SU-DHL-6 (cell line): ENCODE measurements at regions not wholly inside any gene's neighbourhood (a gene's known extent, or its start where the extent isn't known, plus 50 kb on each side); places are given as distances from the start of the nearest gene placed in this dataset.

ENCODE experiments used
- H2AFZ ChIP-seq: fragments of 200-600 bp; sonication (generic); 2 replicates; pipeline ENCODE4 v1.6.1; 2014; ENCODE audit warnings: low read depth, mild to moderate bottlenecking, moderate library complexity, mixed read lengths, antibody characterized with exemption, low read length; ENCODE audit not compliant: severe bottlenecking
- H3F3A ChIP-seq: fragments of 200-600 bp; shearing (Covaris generic); 2 replicates; pipeline ENCODE4 v1.6.0; 2016; ENCODE audit warnings: antibody characterized with exemption, mild to moderate bottlenecking; ENCODE audit not compliant: insufficient read depth
- H3K27ac ChIP-seq: fragments of 200-600 bp; sonication (generic); 2 replicates; pipeline ENCODE4 v1.5.1; 2016; ENCODE audit warnings: low read depth, mild to moderate bottlenecking, low read length, moderate library complexity, mixed read lengths
- H3K27me3 ChIP-seq: fragments of 200-600 bp; sonication (generic), shearing (Covaris generic); 2 replicates; pipeline ENCODE4 v1.6.0; 2014; ENCODE audit warnings: mild to moderate bottlenecking, low read length
- H3K36me3 ChIP-seq: fragments of 200-600 bp; sonication (generic); 2 replicates; pipeline ENCODE4 v1.6.1; 2014; ENCODE audit warnings: mild to moderate bottlenecking, low read length, mixed read lengths
- H3K4me2 ChIP-seq: fragments of 300-600, 200-600 bp; shearing (Covaris generic), sonication (generic); 2 replicates; pipeline ENCODE4 v1.6.0; 2014; ENCODE audit warnings: low read length, low read depth, mild to moderate bottlenecking; ENCODE audit not compliant: poor library complexity, severe bottlenecking
- H3K4me3 ChIP-seq: fragments of 200-600 bp; sonication (generic); 2 replicates; pipeline ENCODE4 v1.5.1; 2014; ENCODE audit warnings: antibody characterized with exemption, low read length, mild to moderate bottlenecking, mixed read lengths; ENCODE audit not compliant: insufficient read depth, poor library complexity, severe bottlenecking
- H3K79me2 ChIP-seq: fragments of 200-600 bp; sonication (generic); 2 replicates; pipeline ENCODE4 v1.6.1; 2014; ENCODE audit warnings: mild to moderate bottlenecking, low read length, moderate library complexity; ENCODE audit not compliant: insufficient read depth
- H3K9ac ChIP-seq: fragments of 200-600 bp; sonication (generic); 2 replicates; pipeline ENCODE4 v1.7.0; 2014; ENCODE audit warnings: mild to moderate bottlenecking, low read length
- H3K9me2 ChIP-seq: fragments of 200-600 bp; sonication (generic); replicated peaks from 2 replicates; pipeline ENCODE4 v1.6.1; 2014; ENCODE audit warnings: low read length; ENCODE audit not compliant: insufficient read depth
- H3K9me3 ChIP-seq: fragments of 200-600 bp; sonication (generic); 2 replicates; pipeline ENCODE4 v1.6.1; 2014; ENCODE audit warnings: low read length, mixed read lengths; ENCODE audit not compliant: insufficient read depth
- H4K20me1 ChIP-seq: fragments of 200-600 bp; sonication (generic); 2 replicates; pipeline ENCODE4 v1.6.1; 2014; ENCODE audit warnings: low read depth, mild to moderate bottlenecking, antibody characterized with exemption, low read length, moderate library complexity, mixed read lengths
- EZH2phosphoT487 ChIP-seq: fragments of 200-600 bp; sonication (generic), shearing (Covaris generic); conservative IDR thresholded peaks from 2 replicates; pipeline ENCODE4 v1.6.1; 2018; ENCODE audit warnings: mild to moderate bottlenecking, antibody characterized with exemption, low read length, moderate library complexity, mixed read lengths
- TF ChIP-seq, protein P1 (sequence below): fragments of 200-600 bp; sonication (generic); IDR thresholded peaks from one replicate; pipeline ENCODE4 v1.5.1; 2017; ENCODE audit warnings: antibody characterized with exemption, mild to moderate bottlenecking, low read length, moderate library complexity; ENCODE audit not compliant: insufficient read depth, poor library complexity, severe bottlenecking

DNA sequence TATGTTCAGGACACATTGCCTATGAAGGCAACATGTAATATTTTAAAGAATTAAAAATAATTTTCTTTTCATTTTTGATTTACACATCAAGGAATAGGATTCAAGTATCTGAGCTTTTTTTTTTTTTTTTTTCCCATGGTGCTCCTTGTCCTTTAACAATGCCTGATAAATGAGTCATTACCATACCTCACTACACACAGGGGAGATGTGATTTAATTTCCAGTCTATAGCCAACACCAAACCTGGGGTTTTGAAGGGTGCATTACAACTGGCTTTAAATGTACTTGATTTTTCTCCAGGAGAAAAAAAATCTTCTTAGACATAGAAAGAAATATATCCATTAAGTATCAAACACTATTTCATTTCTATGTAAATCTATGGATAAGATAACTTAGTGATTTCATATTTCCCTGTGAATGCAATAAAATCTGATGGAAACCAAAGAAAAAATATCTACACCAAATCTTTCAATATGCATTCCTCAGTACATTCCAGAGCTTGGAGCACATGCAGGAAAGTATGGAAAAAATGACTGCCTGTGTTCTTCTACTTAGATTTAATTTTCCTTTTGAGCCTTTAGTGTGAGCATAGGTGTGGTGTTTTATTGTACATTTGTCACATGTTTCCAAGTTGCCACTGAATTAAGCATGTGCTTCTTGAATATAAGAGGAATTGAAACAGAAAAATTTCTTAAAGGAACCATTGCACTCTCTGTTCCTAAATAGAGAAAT, 204.8 kb upstream of the MEOX2 start:
- no peaks in the 10 kb centered on the region for H3K27me3 ChIP-seq
- H3K4me2 ChIP-seq: no peak overlapping the region
- no peak overlapping the region for H3K9ac ChIP-seq
- H3K27ac ChIP-seq: no peak overlapping the region
- no peaks in the 10 kb centered on the region for H3F3A ChIP-seq
- H4K20me1 ChIP-seq: no peaks in the 10 kb centered on the region
- TF ChIP-seq EZH2phosphoT487: no peak
- TF ChIP-seq, protein P1, sequence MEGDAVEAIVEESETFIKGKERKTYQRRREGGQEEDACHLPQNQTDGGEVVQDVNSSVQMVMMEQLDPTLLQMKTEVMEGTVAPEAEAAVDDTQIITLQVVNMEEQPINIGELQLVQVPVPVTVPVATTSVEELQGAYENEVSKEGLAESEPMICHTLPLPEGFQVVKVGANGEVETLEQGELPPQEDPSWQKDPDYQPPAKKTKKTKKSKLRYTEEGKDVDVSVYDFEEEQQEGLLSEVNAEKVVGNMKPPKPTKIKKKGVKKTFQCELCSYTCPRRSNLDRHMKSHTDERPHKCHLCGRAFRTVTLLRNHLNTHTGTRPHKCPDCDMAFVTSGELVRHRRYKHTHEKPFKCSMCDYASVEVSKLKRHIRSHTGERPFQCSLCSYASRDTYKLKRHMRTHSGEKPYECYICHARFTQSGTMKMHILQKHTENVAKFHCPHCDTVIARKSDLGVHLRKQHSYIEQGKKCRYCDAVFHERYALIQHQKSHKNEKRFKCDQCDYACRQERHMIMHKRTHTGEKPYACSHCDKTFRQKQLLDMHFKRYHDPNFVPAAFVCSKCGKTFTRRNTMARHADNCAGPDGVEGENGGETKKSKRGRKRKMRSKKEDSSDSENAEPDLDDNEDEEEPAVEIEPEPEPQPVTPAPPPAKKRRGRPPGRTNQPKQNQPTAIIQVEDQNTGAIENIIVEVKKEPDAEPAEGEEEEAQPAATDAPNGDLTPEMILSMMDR: no peak
- H3K79me2 ChIP-seq: no peaks in the 10 kb centered on the region
- H2AFZ ChIP-seq: no peak overlapping the region
- no peaks in the 10 kb centered on the region for H3K9me2 ChIP-seq
- H3K4me3 ChIP-seq: no peak overlapping the region
- H3K36me3 ChIP-seq: no peaks in the 10 kb centered on the region
- no peaks in the 10 kb centered on the region for H3K9me3 ChIP-seq

DNA sequence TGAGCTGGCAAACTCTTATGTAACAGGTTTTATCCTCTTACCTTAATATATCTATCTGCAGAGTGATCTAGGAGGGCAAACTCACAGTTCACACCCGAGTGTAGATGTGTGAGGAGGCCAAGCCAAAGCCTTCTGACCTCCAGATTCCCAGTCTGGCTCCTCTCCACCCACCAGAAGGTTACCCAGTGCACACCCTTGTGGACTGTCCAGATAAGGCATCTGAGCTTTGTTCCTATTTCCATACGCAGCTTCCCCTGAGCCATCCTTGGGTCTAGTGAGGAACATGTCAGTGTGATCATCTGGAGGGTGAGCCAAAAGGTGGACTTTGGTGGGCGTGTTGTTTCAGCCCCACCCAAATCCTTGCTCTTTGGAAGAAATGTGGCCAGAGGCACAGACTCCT, 203.0 kb upstream of the MEOX2 start:
- Histone ChIP-seq H3K9me3 (no peaks in the 10 kb centered on the region), H3K4me3 (no peak overlapping the region), H3K79me2 (no peaks in the 10 kb centered on the region), H3K27ac (no peak overlapping the region), H3K4me2 (no peak overlapping the region), H3K27me3 (no peaks in the 10 kb centered on the region), H3K9ac (no peak overlapping the region), H4K20me1 (no peaks in the 10 kb centered on the region), H3K9me2 (no peaks in the 10 kb centered on the region), H3F3A (no peaks in the 10 kb centered on the region), H3K36me3 (no peaks in the 10 kb centered on the region), H2AFZ (no peak overlapping the region)
- TF ChIP-seq EZH2phosphoT487: no peak
- TF ChIP-seq, protein P1: no peak

DNA sequence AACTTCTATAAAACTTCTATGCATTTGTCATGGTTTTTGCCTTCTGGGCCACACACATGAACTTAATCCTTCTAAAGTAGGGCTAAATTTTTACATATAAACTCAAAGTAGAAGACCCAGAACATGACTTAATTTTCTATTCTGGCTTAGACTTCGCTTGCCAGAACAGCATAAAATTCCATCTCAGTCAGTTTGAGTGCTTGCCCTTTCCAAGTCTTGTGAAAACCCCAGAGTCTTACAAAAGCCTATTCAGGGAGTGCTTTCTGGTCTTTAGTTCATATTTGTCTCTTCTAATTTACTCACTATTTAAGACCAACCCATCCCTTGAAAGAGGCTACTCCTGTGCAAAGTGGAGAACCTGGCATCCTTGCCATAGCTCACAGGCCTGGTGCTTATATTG, 201.6 kb upstream of the MEOX2 start:
- Histone ChIP-seq H3K9me3 (no peaks in the 10 kb centered on the region), H3K9ac (no peak overlapping the region), H3K36me3 (no peaks in the 10 kb centered on the region), H3K27me3 (no peaks in the 10 kb centered on the region), H3K4me2 (no peak overlapping the region), H3K9me2 (no peaks in the 10 kb centered on the region), H3K4me3 (no peak overlapping the region), H3K27ac (no peak overlapping the region), H4K20me1 (no peaks in the 10 kb centered on the region), H3F3A (no peaks in the 10 kb centered on the region), H3K79me2 (no peaks in the 10 kb centered on the region), H2AFZ (no peak overlapping the region)
- TF ChIP-seq, protein P1: no peak
- TF ChIP-seq EZH2phosphoT487: no peak
